Embryonic facial prominence (tissue), 1 donor: ENCODE measurements at regions not wholly inside any gene's neighbourhood (a gene's known extent, or its start where the extent isn't known, plus 50 kb on each side); places are given as distances from the start of the nearest gene placed in this dataset.

Experiments
- DNase-seq: peaks from one replicate; pipeline ENCODE4 v3.0.0-alpha.2; 2016; ENCODE audit errors: extremely low spot score

DNA sequence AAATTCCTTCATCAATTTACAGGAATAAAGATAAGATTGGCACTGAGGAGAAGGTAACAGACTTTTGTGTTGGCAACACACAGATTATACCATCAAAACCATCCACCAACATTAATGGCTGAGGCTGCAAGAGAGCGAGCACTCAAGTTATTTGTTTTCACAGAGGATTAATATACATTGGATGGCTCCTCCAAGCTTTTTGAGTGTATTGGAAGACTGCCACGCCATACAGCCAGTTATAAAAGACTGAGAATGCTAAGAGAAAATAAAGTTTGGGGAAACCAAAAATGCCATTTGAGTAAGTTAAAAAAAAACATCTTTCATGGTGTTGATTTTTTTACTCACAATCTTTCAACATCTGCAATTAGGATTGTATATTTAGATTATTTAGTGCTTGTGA, 973.8 kb upstream of the SLC35B3 start:
- DNase-seq = no peak

GRCh38 chr6:9408402-9409117, 973.2 kb upstream of the SLC35B3 start:
- no peak for DNase-seq

DNA sequence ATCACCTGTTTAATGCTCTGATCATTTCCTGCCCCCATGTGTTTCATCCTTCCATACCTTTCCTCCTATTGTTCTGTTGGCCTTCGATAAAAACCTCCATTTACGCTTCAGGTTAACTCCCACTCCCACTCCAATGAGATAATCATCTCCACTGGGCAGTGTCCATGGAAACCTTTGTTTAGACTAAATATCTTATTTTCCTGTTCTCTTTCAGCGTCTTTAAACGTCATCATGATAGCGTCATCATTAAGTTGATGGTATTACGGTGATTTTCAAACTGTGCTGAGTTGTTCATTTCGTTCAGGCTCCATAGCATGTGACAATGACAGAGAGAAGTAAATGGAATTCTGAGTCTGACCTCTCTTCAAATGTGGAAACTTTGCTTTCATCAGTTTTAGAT, 970.5 kb upstream of the SLC35B3 start:
- no peak for DNase-seq

DNA sequence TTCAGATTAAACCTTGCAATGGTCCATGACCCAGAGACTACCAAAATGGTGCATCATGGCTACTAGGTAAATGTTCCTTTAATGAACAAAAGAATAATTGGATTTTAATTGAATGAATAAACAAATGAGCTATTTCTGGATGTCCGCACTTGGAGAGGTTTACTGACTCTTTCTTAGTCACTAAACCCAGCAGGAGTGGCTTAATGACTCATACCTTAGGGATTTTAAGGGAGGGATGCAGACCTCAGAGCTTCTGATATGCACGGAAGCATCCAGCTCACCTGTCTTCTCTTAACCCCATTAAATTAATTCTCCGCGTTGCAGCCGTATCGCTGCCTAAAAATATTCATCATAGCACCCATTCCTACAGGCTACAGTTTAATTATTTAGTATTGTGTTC, 970.0 kb upstream of the SLC35B3 start:
- DNase-seq = no peak

GRCh38 chr6:9404351-9405146, 969.2 kb upstream of the SLC35B3 start:
- DNase-seq = no peak

DNA sequence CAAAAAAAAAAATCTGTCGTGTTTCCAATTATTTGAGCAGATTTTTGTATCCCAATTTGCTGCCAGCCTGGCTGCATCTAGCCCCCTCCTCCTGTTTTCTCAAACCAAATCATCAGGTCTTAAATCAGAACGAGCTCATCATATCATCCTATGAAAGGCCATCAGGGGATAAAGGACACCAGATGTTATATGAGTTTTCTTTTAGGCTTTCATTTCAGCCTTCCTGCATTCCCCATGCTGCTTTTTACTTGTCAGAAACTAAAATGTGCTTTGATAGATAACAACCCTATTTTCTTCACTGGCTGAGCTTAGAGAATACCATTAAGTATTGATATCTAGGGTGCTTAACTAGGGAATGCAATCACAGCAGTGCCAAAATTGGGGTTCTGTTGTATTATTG, 968.4 kb upstream of the SLC35B3 start:
- DNase-seq = no peak

DNA sequence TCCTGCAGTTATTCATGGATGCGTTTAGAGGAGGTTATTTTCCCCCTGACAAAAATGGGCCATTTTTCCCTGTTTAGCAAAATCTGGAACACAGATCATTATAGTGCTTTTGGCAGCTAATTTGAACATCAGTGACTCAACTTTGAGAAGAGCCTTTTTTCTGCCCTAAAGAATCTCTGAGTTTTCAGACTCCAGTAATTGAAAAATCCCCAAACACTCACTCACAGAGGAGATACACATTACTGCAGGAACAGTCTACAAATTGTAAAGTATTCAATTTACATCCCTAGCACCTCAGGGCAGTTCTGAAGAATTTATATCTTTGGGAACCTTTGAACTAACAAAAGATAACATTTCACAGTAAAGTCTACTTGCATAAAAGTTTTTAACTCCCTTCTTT, 966.6 kb upstream of the SLC35B3 start:
- no peak for DNase-seq

- DNase-seq = no peak
These were observed 964.6 kb upstream of the SLC35B3 start for GRCh38 chr6:9399916-9400315.

DNA sequence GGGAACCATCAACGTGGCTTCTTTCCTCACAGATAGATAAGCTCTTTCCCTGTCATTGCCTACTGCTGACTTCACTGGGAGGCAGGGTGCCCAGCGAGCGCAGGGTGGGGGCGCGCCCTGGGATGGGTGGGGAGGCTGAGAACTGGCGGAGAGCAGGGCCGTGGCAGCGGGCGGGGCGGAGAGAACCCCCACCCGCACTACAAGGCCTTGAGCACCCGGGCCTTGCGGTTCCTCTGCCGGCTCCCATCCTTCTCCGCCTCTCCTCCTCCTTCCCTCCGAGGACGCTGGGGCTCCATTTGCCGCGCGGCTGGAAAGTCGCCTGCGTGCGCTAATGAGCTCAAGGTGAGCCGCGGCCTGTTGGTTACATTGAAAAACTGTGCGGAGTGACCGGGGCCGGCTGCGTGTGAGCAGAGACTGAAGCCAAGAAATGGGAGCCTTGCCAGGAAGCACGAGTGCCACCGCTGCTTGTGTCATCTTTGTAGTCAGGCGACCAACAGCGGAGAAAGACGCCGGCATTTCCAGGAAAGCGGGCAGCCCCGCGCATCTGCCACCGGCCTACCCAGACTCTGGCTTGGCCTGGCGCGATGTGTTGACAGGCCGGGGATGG, 963.5 kb upstream of the SLC35B3 start:
- no peak for DNase-seq

- no peak for DNase-seq
These were observed 962.9 kb upstream of the SLC35B3 start for GRCh38 chr6:9398071-9398766.

- no peak for DNase-seq
These were observed 953.3 kb upstream of the SLC35B3 start for GRCh38 chr6:9388596-9388995.

- no peak for DNase-seq
These were observed 945.2 kb upstream of the SLC35B3 start for GRCh38 chr6:9380568-9380967.

DNA sequence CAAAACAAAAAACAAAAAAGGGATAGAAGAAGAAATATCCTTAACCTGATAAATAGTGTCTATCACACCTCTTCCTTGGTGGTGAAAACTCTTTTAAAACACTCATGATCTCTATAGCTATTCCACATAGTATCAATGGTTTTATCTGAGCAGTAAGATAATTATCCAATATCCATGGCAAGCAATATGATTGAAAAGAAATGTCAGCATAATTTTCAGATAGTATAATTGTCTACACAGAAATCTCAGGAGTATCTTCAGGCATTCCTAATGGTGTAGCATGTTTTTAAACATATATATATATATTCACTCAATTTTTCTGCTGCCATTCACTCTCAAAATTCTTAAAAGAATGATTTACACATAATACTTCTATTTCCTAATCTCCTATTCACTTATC, 938.0 kb upstream of the SLC35B3 start:
- no peak for DNase-seq

- DNase-seq = no peak
These were observed 935.1 kb upstream of the SLC35B3 start for GRCh38 chr6:9370480-9370879.

- DNase-seq = no peak
These were observed 930.0 kb upstream of the SLC35B3 start for GRCh38 chr6:9365378-9365777.

DNA sequence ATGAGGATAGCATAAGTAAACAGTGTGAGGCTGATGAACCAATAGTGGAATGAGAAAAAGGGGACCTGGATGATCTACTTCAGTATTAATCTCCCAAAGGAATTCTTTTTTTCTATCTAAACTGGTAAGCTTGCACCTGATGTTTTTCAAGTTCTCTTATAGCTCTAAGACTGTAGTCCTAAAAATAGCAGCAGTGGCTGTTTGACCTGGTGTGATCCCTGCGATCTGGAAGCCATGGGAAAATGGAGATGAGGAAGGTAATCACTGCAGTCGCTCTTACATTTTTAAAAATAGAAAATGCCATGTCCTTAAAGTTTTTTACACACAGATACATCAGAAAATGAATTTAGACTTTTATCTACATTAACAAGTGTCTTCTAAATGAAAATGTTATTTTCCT, 926.4 kb upstream of the SLC35B3 start:
- no peak for DNase-seq

- DNase-seq = no peak
These were observed 925.5 kb upstream of the SLC35B3 start for GRCh38 chr6:9360881-9361280.

DNA sequence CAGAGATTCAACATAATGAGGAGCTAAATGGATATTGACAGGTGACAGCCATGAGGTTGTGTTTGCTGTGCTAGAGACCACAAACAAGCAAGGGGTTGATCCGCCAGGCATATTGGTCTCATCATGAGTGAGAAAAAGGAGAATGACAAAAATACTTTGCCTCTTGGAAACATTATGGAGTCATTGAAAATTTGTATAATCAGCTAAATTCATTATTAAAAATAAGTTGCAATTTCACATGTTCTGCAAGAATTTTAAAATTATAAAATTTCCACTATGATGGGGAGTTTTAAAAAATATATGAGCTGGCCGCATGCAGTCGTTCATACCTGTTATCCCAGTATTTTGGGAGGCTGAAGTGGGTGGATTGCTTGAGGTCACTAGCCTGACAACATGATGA, 912.3 kb upstream of the SLC35B3 start:
- no peak for DNase-seq

DNA sequence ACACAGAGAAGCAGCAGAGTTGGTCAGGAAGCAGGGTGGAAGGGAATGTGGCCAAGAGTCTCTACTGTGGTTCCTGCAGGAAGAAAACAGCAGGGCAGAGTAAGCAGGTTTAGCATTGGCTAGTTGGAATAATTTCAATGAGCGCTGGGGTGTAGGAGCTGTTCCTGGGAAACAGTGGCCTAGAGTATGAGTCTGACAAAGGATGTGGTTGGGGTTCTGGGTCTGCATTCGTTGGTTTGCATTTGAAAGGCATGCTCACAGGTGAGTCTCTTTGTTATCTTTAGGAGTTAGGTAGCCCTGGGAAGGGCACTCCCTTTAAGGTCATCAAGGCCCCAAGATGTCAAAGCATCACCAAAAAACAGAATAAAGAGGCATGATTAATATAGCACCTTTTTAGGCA, 911.6 kb upstream of the SLC35B3 start:
- DNase-seq = no peak

DNA sequence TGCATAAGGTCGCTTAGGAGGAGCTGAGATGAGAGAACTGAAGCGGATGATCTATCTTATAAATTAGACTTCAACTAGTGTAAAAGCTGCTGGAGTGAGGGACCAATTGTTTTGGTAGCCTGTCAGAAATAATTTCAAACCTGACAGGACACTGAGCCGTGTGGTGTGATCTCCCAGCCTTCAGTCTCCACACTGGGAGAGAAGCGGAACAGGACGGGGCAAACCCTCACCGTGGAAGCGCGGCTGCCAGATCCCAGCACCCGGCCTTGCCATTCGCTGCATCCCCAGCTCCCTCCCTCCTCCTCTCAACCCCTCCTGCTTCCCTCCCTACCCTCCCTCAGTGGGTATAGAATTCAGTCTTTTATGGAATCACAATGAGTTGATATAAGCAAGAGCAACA, 900.1 kb upstream of the SLC35B3 start:
- no peak for DNase-seq

DNA sequence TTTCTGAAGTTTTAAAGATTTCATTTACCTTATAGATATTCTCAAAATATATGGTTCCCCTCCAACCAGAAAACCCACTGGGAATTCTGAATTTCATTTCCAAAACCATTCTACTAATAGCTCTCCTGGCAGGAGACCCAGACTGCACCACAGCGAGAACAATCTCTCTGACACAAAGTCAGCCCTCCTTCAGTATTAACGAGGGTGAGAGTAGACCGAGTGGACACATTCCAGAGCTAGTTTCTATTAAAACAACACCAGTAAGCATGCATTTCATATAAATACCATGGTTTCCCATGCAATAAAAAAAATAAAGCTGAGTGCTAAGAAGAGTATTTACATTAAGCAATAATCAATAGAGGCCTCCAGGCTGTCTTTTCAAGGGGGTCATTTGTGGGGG, 899.6 kb upstream of the SLC35B3 start:
- DNase-seq = no peak

GRCh38 chr6:9332241-9332780, 897.0 kb upstream of the SLC35B3 start:
- no peak for DNase-seq
